SK-N-MC (cell line): ENCODE measurements at regions not wholly inside any gene's neighbourhood (a gene's known extent, or its start where the extent isn't known, plus 50 kb on each side); places are given as distances from the start of the nearest gene placed in this dataset.

Experiments
- EZH2 ChIP-seq: fragments of 200-600 bp; sonication (generic); IDR thresholded peaks from one replicate; pipeline ENCODE4 v1.6.1; 2017; ENCODE audit warnings: antibody characterized with exemption
- POLR2AphosphoS5 ChIP-seq: IDR thresholded peaks from 2 replicates; pipeline ENCODE4 v1.6.1; 2012; ENCODE audit warnings: mild to moderate bottlenecking, low read depth, low read length, borderline replicate concordance

DNA sequence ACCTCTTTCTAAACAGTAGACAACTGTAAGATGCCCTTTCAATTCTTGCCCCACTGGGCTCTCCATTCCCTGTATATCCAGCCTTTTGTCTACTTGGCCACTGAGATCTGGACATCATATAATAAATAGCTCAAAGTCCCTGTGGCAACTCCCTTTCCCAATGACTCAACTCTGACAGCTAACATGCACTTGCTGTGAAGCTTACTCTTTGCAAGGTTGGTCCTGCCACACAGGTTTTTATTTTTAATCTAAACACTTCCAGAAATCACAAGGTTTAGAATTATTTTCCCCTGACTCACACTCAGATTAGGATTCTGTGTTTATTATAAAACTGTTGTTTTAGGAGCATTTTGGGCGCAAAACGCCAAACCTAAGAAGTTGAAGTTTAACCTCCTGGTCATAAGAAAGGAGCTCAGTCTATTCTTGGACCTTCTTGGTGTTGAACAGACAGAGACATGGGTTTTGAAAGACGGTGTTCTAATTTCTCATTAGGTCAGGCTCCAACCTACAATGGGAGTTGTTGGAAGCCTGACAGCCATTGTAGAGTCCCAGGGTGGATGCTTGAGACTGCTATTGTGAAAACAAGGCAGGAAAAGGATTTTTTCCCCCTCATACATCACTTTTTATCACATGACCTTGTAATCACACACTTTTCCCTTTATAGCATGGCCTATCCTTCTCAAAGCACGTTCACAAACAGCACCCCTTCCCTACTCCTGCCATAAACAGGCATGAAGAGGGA is 124.7 kb upstream of the SERPINE2 start:
- TF ChIP-seq POLR2AphosphoS5 = no peak
- no peak for TF ChIP-seq EZH2
